Left kidney (tissue), 1 donor: ENCODE measurements at regions not wholly inside any gene's neighbourhood (a gene's known extent, or its start where the extent isn't known, plus 50 kb on each side); places are given as distances from the start of the nearest gene placed in this dataset.

Experiments used
- DNase-seq: peaks from one replicate; pipeline ENCODE4 v3.0.0-alpha.2; 2013

GRCh38 chr9:13331320-13331719, 51.8 kb upstream of the MPDZ start:
- DNase-seq = no peak

GRCh38 chr9:13330396-13331004, 51.0 kb upstream of the MPDZ start:
- DNase-seq = no peak
